H1 (cell line): ENCODE measurements at regions not wholly inside any gene's neighbourhood (a gene's known extent, or its start where the extent isn't known, plus 50 kb on each side); places are given as distances from the start of the nearest gene placed in this dataset.

ENCODE experiments used
- CTCF ChIA-PET: fragments of 300-600 bp; sonication (Branson Sonifier 250); formaldehyde crosslinking; loops from one replicate; lab custom pipeline; 2021; ENCODE audit not compliant: partially characterized antibody; lab: Charles Lee
- POLR2A ChIA-PET: fragments of 300-600 bp; sonication (Branson Sonifier 250); formaldehyde crosslinking; loops from one replicate; lab custom pipeline; 2021; ENCODE audit warnings: inconsistent platforms; ENCODE audit not compliant: partially characterized antibody; lab: Charles Lee
- DNase-seq, 2 experiments: peaks; one replicate each; pipeline versions ENCODE4 v3.0.0 to v3.0.0-alpha.2; 2010 to 2022; ENCODE audit warnings: low spot score in 2 of 2, low read depth in 1 of 2, mixed read lengths in 1 of 2
- FAIRE-seq: peaks from 2 replicates; lab custom pipeline; 2011; peaks lifted over from hg19 to GRCh38; lab: Jason Lieb, UNC
- H2AFZ ChIP-seq: 2 replicates; pipeline ENCODE4 v1.8.1; 2012; ENCODE audit warnings: low read length, inconsistent platforms
- H2AK5ac ChIP-seq: 2 replicates; pipeline ENCODE4 v1.6.1; 2013; ENCODE audit warnings: low read depth, low read length
- H2BK120ac ChIP-seq: replicated peaks from 2 replicates; pipeline ENCODE3; 2013; ENCODE audit warnings: low read depth, low read length, inconsistent platforms
- H2BK12ac ChIP-seq: 2 replicates; pipeline ENCODE4 v1.6.1; 2013; ENCODE audit warnings: low read depth, low read length
- H2BK15ac ChIP-seq: 2 replicates; pipeline ENCODE4 v1.6.1; 2013; ENCODE audit warnings: low read length
- H2BK20ac ChIP-seq: 2 replicates; pipeline ENCODE4 v1.6.1; 2013; ENCODE audit warnings: low read length
- H2BK5ac ChIP-seq: 2 replicates; pipeline ENCODE4 v1.6.1; 2013; ENCODE audit warnings: low read depth, low read length
- H3K14ac ChIP-seq: 2 replicates; pipeline ENCODE4 v1.6.1; 2013; ENCODE audit warnings: inconsistent platforms; ENCODE audit not compliant: insufficient read length
- H3K18ac ChIP-seq: 2 replicates; pipeline ENCODE4 v1.6.1; 2013; ENCODE audit warnings: low read length; ENCODE audit errors: extremely low read depth
- H3K23ac ChIP-seq: 2 replicates; pipeline ENCODE4 v1.6.1; 2013; ENCODE audit warnings: inconsistent platforms; ENCODE audit not compliant: insufficient read length
- H3K23me2 ChIP-seq: 2 replicates; pipeline ENCODE4 v1.6.1; 2013; ENCODE audit warnings: low read depth, low read length
- H3K27ac ChIP-seq: 2 replicates; pipeline ENCODE4 v1.6.1; 2011; ENCODE audit warnings: low read depth, low read length, inconsistent platforms
- H3K27me3 ChIP-seq, 4 experiments: replicated peaks in 1 of 4; 1 replicate in 1 of 4; 2 replicates in 3 of 4; pipeline versions ENCODE4 v1.6.1 to v1.8.1; 2011 to 2013; ENCODE audit warnings: low read length in 3 of 4, mild to moderate bottlenecking in 3 of 4, inconsistent platforms in 2 of 4, mixed read lengths in 2 of 4, moderate library complexity in 1 of 4; ENCODE audit not compliant: control insufficient read depth in 3 of 4, insufficient read depth in 3 of 4; ENCODE audit errors: extremely low read depth in 1 of 4
- H3K36me3 ChIP-seq, 4 experiments: 2 replicates each; pipeline versions ENCODE4 v1.6.1 to v1.8.1; 2011 to 2013; ENCODE audit warnings: mild to moderate bottlenecking in 4 of 4, low read length in 3 of 4, moderate library complexity in 2 of 4, control low read depth in 1 of 4, inconsistent platforms in 1 of 4; ENCODE audit not compliant: insufficient read depth in 4 of 4, control insufficient read depth in 2 of 4
- H3K4ac ChIP-seq: replicated peaks from 2 replicates; pipeline ENCODE3; 2013; ENCODE audit warnings: low read length, low read depth, mixed read lengths, inconsistent platforms; ENCODE audit not compliant: insufficient read length
- H3K4me1 ChIP-seq, 4 experiments: replicated peaks in 1 of 4; 1 replicate in 1 of 4; 2 replicates in 3 of 4; pipeline versions ENCODE4 v1.6.1 to v1.8.1; 2011 to 2013; ENCODE audit warnings: low read length in 3 of 4, inconsistent platforms in 2 of 4, mixed read lengths in 1 of 4; ENCODE audit not compliant: insufficient read depth in 4 of 4, control insufficient read depth in 3 of 4
- H3K4me2 ChIP-seq, 2 experiments: 2 replicates each; pipeline versions ENCODE4 v1.6.1 to v1.8.1; 2011 to 2013; ENCODE audit warnings: low read depth in 2 of 2, low read length in 2 of 2, control low read depth in 1 of 2, inconsistent platforms in 1 of 2, mild to moderate bottlenecking in 1 of 2; ENCODE audit not compliant: insufficient read depth in 1 of 2
- H3K4me3 ChIP-seq, 4 experiments: fragments of 200-600, 300-600 bp in 1 of 4; sonication (generic), shearing (Covaris generic), sonication (Bioruptor Twin) in 1 of 4; 2 replicates each; pipeline versions ENCODE4 v1.5.1 to v1.8.1; 2011 to 2016; ENCODE audit warnings: low read length in 4 of 4, low read depth in 3 of 4, control low read depth in 2 of 4, inconsistent platforms in 2 of 4, mild to moderate bottlenecking in 2 of 4, mixed read lengths in 1 of 4, moderate library complexity in 1 of 4; ENCODE audit not compliant: insufficient read depth in 2 of 4; ENCODE audit errors: extremely low read depth in 1 of 4
- H3K56ac ChIP-seq: replicated peaks from 2 replicates; pipeline ENCODE3; 2013; ENCODE audit warnings: low read depth, mild to moderate bottlenecking, mixed read lengths, low read length, inconsistent platforms; ENCODE audit not compliant: insufficient read length
- H3K79me1 ChIP-seq: 2 replicates; pipeline ENCODE4 v1.6.1; 2013; ENCODE audit warnings: low read depth, low read length, control low read depth
- H3K79me2 ChIP-seq, 2 experiments: 2 replicates each; pipeline versions ENCODE4 v1.6.1 to v1.8.1; 2012 to 2013; ENCODE audit warnings: low read length in 2 of 2, mild to moderate bottlenecking in 2 of 2, inconsistent platforms in 1 of 2; ENCODE audit not compliant: insufficient read depth in 2 of 2, control insufficient read depth in 1 of 2
- H3K9ac ChIP-seq, 4 experiments: replicated peaks in 1 of 4; 1 replicate in 1 of 4; 2 replicates in 3 of 4; pipeline versions ENCODE4 v1.6.1 to v1.8.1; 2011 to 2013; ENCODE audit warnings: low read depth in 3 of 4, low read length in 3 of 4, control low read depth in 2 of 4, mild to moderate bottlenecking in 2 of 4, moderate library complexity in 2 of 4, inconsistent platforms in 1 of 4; ENCODE audit errors: extremely low read depth in 1 of 4
- H3K9me3 ChIP-seq, 2 experiments: 2 replicates each; pipeline versions ENCODE4 v1.6.1 to v1.8.1; 2012 to 2013; ENCODE audit warnings: mild to moderate bottlenecking in 2 of 2, moderate library complexity in 2 of 2, control low read depth in 1 of 2, inconsistent platforms in 1 of 2, low read depth in 1 of 2, low read length in 1 of 2, mixed read lengths in 1 of 2; ENCODE audit not compliant: insufficient read depth in 2 of 2
- H4K20me1 ChIP-seq, 2 experiments: replicated peaks in 1 of 2; 2 replicates each; pipeline versions ENCODE3 to v1.8.1; 2011 to 2013; ENCODE audit warnings: inconsistent platforms in 2 of 2, low read length in 2 of 2, mild to moderate bottlenecking in 1 of 2; ENCODE audit not compliant: insufficient read depth in 2 of 2, control insufficient read depth in 1 of 2
- H4K5ac ChIP-seq: 2 replicates; pipeline ENCODE4 v1.6.1; 2013; ENCODE audit warnings: low read length, low read depth, mixed read lengths, inconsistent platforms; ENCODE audit not compliant: insufficient read length
- H4K8ac ChIP-seq: 2 replicates; pipeline ENCODE4 v1.8.0; 2013; ENCODE audit warnings: mild to moderate bottlenecking, moderate library complexity, low read length, inconsistent platforms; ENCODE audit not compliant: insufficient read depth; ENCODE audit errors: extremely low read depth
- H4K91ac ChIP-seq: replicated peaks from 2 replicates; pipeline ENCODE3; 2013; ENCODE audit warnings: low read length, mixed read lengths, inconsistent platforms; ENCODE audit not compliant: insufficient read length
- ATF2 ChIP-seq: IDR thresholded peaks from 2 replicates; pipeline ENCODE4 v1.6.1; 2012; ENCODE audit warnings: low read length, inconsistent platforms
- MAX ChIP-seq: IDR thresholded peaks from 2 replicates; pipeline ENCODE4 v1.6.1; 2012; ENCODE audit warnings: inconsistent platforms
- WGBS, 2 experiments: shearing (Covaris generic) in 1 of 2; methylation state at CpG; one replicate each; pipeline versions ENCODE4 v1.1.6 to v1.1.7; 2013 to 2015; ENCODE audit warnings: low lambda C conversion rate in 2 of 2, mixed read lengths in 2 of 2, inconsistent platforms in 1 of 2, low coverage in 1 of 2, missing lambda C conversion rate in 1 of 2; ENCODE audit not compliant: insufficient replicate concordance in 2 of 2, insufficient coverage in 1 of 2, insufficient read length in 1 of 2; ENCODE audit errors: extremely low coverage in 1 of 2, missing lambda C conversion rate in 1 of 2; 5-methylcytosine and 5-hydroxymethylcytosine counted together

DNA sequence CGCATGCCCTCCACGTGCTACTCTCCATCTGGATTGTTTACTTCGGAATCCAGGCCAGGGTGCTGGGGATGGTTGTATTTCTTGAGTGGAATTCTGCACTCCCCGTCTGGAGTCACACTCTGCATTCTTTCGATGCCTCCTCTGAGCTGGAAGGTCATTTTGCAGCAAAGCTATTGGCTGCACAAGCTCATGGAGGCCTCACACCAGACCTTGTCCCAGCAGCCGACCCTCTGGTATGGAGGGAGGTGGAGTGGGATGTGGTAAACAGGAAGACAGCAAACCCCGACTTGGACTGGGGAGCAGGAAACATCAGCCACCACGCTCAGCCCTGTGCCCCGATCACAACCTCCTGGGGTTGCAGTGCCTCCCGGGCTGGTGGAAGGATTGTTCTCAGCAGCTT lies 225.3 kb upstream of the LNX1 start:
- no peak overlapping the region for H4K5ac ChIP-seq
- no peak for FAIRE-seq
- 79% methylated on average over 10 of the region's 10 CpGs; no CpG with 5 or more reads in 1 of the 2 experiments for WGBS, 2 experiments

More for the DNA sequence above, 225.3 kb upstream of the LNX1 start:
- Histone ChIP-seq H3K56ac (no peak overlapping the region), H3K27me3 (no peaks in the 10 kb centered on the region), H3K4me1 (peaks cover 0 to under 1% (median 0%) of the 10 kb centered on the region in 4 experiments; a peak in 1 of 7 replicates), H2BK15ac (no peak overlapping the region), H3K14ac (no peak overlapping the region), H3K27ac (no peak overlapping the region), H3K4me2 (no peak overlapping the region), H3K4ac (no peak overlapping the region), H2AK5ac (no peak overlapping the region), H3K79me2 (no peaks in the 10 kb centered on the region), H3K23ac (no peak overlapping the region), H3K79me1 (no peaks in the 10 kb centered on the region), H2BK120ac (no peak overlapping the region), H4K20me1 (no peaks in the 10 kb centered on the region), H2AFZ (no peak overlapping the region), H4K8ac (no peak overlapping the region), H3K9ac (no peak overlapping the region), H2BK12ac (no peak overlapping the region), H3K18ac (no peak overlapping the region), H2BK5ac (no peak overlapping the region), H2BK20ac (no peak overlapping the region), H3K36me3 (no peaks in the 10 kb centered on the region; a peak in 1 of 8 replicates), H3K4me3 (no peak overlapping the region), H3K23me2 (peaks cover 2% of the 10 kb centered on the region; the same call in 1 of the 2 replicates), H3K9me3 (no peaks in the 10 kb centered on the region), H4K91ac (no peak overlapping the region)
- CTCF ChIA-PET = interaction anchor here (0.6 to 1.2 kb wide), 3 partner anchors 32 to 416 kb away, joined by 3 to 4 read pairs (median 3); no protein-coding TSS in a partner anchor
- POLR2A ChIA-PET = no interaction called here
- no peak for TF ChIP-seq MAX
- TF ChIP-seq ATF2 = no peak
- DNase-seq = no peak
